ENCODE measurements at regions not wholly inside any gene's neighbourhood (a gene's known extent, or its start where the extent isn't known, plus 50 kb on each side); places are given as distances from the start of the nearest gene placed in this dataset.
"Not testable (repeated sequence)": the region's sequence is repeated elsewhere in the genome, so short reads cannot be mapped to it uniquely, and the experiment has no call there.

GRCh38 chr7:119254742-119255141, 1018.2 kb upstream of the KCND2 start:
- no peak for ATAC-seq
- intact Hi-C loops (cut with DNase I): no loop called here
- Histone ChIP-seq H3K27ac (no peak overlapping the region), H3K27me3 (no peaks in the 10 kb centered on the region), H3K36me3 (no peaks in the 10 kb centered on the region), H3K4me3 (no peak overlapping the region), H3K9me3 (no peaks in the 10 kb centered on the region), H3K4me1 (no peaks in the 10 kb centered on the region)
- TF ChIP-seq POLR2A (IDR thresholded peaks at IDR 0.05): no peak
- TF ChIP-seq, protein P1, sequence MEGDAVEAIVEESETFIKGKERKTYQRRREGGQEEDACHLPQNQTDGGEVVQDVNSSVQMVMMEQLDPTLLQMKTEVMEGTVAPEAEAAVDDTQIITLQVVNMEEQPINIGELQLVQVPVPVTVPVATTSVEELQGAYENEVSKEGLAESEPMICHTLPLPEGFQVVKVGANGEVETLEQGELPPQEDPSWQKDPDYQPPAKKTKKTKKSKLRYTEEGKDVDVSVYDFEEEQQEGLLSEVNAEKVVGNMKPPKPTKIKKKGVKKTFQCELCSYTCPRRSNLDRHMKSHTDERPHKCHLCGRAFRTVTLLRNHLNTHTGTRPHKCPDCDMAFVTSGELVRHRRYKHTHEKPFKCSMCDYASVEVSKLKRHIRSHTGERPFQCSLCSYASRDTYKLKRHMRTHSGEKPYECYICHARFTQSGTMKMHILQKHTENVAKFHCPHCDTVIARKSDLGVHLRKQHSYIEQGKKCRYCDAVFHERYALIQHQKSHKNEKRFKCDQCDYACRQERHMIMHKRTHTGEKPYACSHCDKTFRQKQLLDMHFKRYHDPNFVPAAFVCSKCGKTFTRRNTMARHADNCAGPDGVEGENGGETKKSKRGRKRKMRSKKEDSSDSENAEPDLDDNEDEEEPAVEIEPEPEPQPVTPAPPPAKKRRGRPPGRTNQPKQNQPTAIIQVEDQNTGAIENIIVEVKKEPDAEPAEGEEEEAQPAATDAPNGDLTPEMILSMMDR (IDR thresholded peaks at IDR 0.05): no peak
- DNase-seq: no peak

- no peak for DNase-seq
- Histone ChIP-seq H3K36me3 (no peaks in the 10 kb centered on the region), H3K4me1 (no peaks in the 10 kb centered on the region), H3K27me3 (no peaks in the 10 kb centered on the region), H3K9me3 (no peaks in the 10 kb centered on the region), H3K27ac (no peak overlapping the region), H3K4me3 (no peak overlapping the region)
- intact Hi-C loops (cut with DNase I): no loop called here
- no peak for TF ChIP-seq POLR2A (IDR thresholded peaks at IDR 0.05)
- TF ChIP-seq, protein P1 (IDR thresholded peaks at IDR 0.05): no peak
- ATAC-seq: no peak
Measured at GRCh38 chr7:119256001-119256400, 1017.0 kb upstream of the KCND2 start.

- H3K27me3 ChIP-seq: no peaks in the 10 kb centered on the region
- H3K4me3 ChIP-seq: no peak overlapping the region
- DNase-seq (no peak), ATAC-seq (no peak)
- no peaks in the 10 kb centered on the region for H3K9me3 ChIP-seq
- no peak for TF ChIP-seq POLR2A (IDR thresholded peaks at IDR 0.05)
- TF ChIP-seq, protein P1 (IDR thresholded peaks at IDR 0.05): no peak
- intact Hi-C loops (cut with DNase I): no loop called here
- H3K4me1 ChIP-seq: no peaks in the 10 kb centered on the region
- no peak overlapping the region for H3K27ac ChIP-seq
- WGBS, 4 donors: 65 to 76% (median 70%) methylated on average over 3 of the region's 3 CpGs
- no peaks in the 10 kb centered on the region for H3K36me3 ChIP-seq
Measured at GRCh38 chr7:119256446-119257131, 1016.4 kb upstream of the KCND2 start.

DNA sequence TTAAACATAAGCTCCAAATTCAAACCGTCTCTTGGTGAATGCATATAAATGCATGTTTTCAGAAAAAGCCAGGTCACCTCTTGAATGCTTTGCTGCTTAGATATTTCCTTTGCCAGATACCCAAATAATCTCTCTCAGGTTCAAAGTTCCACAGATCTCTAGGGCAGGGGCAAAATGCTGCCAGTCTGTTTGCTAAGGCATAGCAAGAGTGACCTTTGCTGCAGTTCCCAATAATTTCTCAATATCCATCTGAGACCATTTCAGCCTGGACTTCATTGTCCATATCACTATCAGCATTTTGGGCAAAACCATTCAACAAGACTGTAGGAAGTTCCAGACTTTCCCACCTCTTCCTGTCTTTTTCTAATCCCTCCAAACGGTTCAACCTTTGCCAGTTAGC, 1006.2 kb upstream of the KCND2 start:
- not testable (repeated sequence) for H3K4me1 ChIP-seq, H3K27me3 ChIP-seq, DNase-seq, H3K4me3 ChIP-seq, H3K27ac ChIP-seq, H3K9me3 ChIP-seq, H3K36me3 ChIP-seq, ATAC-seq
- intact Hi-C loops (cut with DNase I): loop anchor here in 1 of 10 donors (10.0 kb wide), 1 partner anchor 1288 kb away; no protein-coding TSS in a partner anchor
- 64 to 72% (median 68%) methylated on average over 2 of the region's 2 CpGs for WGBS, 4 donors

DNA sequence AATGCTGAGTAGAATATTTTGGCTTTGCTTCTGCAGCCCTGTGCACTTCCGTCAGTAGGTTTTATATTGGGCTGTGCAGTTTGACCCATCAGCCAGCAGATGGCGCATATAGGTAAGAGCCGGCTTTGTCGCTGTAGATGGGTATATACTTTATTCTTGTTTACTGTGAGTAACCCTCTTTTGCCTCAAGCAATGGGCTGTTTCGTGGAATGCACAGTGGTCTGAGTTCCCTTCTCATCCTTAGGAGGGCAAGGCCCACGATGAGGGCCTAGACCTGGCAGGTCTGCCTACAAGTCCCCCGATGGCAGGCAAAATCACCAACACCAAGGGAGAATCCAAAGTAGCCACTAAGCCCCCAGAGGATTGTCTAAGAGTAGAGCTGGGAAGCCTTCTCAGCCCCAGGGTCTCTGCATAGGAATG, 1002.9 kb upstream of the KCND2 start:
- WGBS, 4 donors: 17 to 21% (median 18%) methylated on average over 7 of the region's 7 CpGs
- H3K36me3 ChIP-seq: no peaks in the 10 kb centered on the region
- no peak for TF ChIP-seq POLR2A (IDR thresholded peaks at IDR 0.05)
- TF ChIP-seq, protein P1 (IDR thresholded peaks at IDR 0.05): peak; percentile 17 to 73 (median 56)
- H3K27me3 ChIP-seq: peaks cover 0 to 2% (median 0%) of the 10 kb centered on the region in 9 donors
- H3K4me1 ChIP-seq: no peaks in the 10 kb centered on the region
- ATAC-seq (peak in 3 of 4 donors; percentile 32 to 48 (median 46)), DNase-seq (peak in 1 of 5 donors; percentile 17)
- H3K27ac ChIP-seq: no peak overlapping the region
- no peaks in the 10 kb centered on the region for H3K9me3 ChIP-seq
- intact Hi-C loops (cut with DNase I): loop anchor here in 5 of 10 donors (10.0 kb wide), 2 partner anchors 1285 to 1295 kb away; no protein-coding TSS in a partner anchor
- H3K4me3 ChIP-seq: no peak overlapping the region

All from heart left ventricle (tissue), 16 donors.